NCI-H1417 treated with DMSO at 0.1 percent for 48 hours (cell line): ENCODE measurements at regions not wholly inside any gene's neighbourhood (a gene's known extent, or its start where the extent isn't known, plus 50 kb on each side); places are given as distances from the start of the nearest gene placed in this dataset.

Experiments
- DNase-seq: peaks from one replicate; lab custom pipeline; 2025; lab: John Stamatoyannopoulos, UW

- no peak for DNase-seq
These were observed 285.1 kb downstream of the RBM43 start for GRCh38 chr2:150976604-150977003.

- no peak for DNase-seq
These were observed 286.8 kb downstream of the RBM43 start for GRCh38 chr2:150974864-150975263.

GRCh38 chr2:150974234-150974633, 287.4 kb downstream of the RBM43 start:
- no peak for DNase-seq

- DNase-seq: no peak
These were observed 289.8 kb downstream of the RBM43 start for GRCh38 chr2:150971910-150972309.

GRCh38 chr2:150963336-150963735, 298.3 kb downstream of the RBM43 start:
- no peak for DNase-seq

- no peak for DNase-seq
These were observed 306.4 kb downstream of the RBM43 start for GRCh38 chr2:150955231-150955630.

- no peak for DNase-seq
These were observed 314.8 kb downstream of the RBM43 start for GRCh38 chr2:150946831-150947230.

GRCh38 chr2:150944315-150944714, 317.3 kb downstream of the RBM43 start:
- DNase-seq: no peak

- peak; percentile 46 for DNase-seq
These were observed 322.6 kb downstream of the RBM43 start for GRCh38 chr2:150939087-150939486.

GRCh38 chr2:150938527-150938926, 323.1 kb downstream of the RBM43 start:
- DNase-seq: no peak

GRCh38 chr2:150937030-150937429, 324.6 kb downstream of the RBM43 start:
- DNase-seq: no peak

- no peak for DNase-seq
These were observed 330.2 kb downstream of the RBM43 start for GRCh38 chr2:150931451-150931850.

GRCh38 chr2:150925611-150926010, 336.1 kb downstream of the RBM43 start:
- DNase-seq: no peak

- DNase-seq: no peak
These were observed 336.8 kb downstream of the RBM43 start for GRCh38 chr2:150924878-150925277.

- no peak for DNase-seq
These were observed 341.8 kb downstream of the RBM43 start for GRCh38 chr2:150919901-150920300.

GRCh38 chr2:150917961-150918713, 343.5 kb downstream of the RBM43 start:
- no peak for DNase-seq

GRCh38 chr2:150916467-150917396, 344.9 kb downstream of the RBM43 start:
- no peak for DNase-seq

- DNase-seq: no peak
These were observed 349.8 kb downstream of the RBM43 start for GRCh38 chr2:150911766-150912280.

- DNase-seq: no peak
These were observed 352.1 kb downstream of the RBM43 start for GRCh38 chr2:150909613-150910012.

GRCh38 chr2:150909090-150909489, 352.6 kb downstream of the RBM43 start:
- DNase-seq: no peak

- no peak for DNase-seq
These were observed 354.2 kb downstream of the RBM43 start for GRCh38 chr2:150907466-150907865.

- DNase-seq: no peak
These were observed 358.2 kb downstream of the RBM43 start for GRCh38 chr2:150903461-150903860.

GRCh38 chr2:150903055-150903454, 358.6 kb downstream of the RBM43 start:
- DNase-seq: no peak
